Body of pancreas (tissue), 4 donors: ENCODE measurements at regions not wholly inside any gene's neighbourhood (a gene's known extent, or its start where the extent isn't known, plus 50 kb on each side); places are given as distances from the start of the nearest gene placed in this dataset.

Source experiments
- POLR2A ChIP-seq, 3 donors: fragments of 450-650 bp; IDR thresholded peaks; one replicate each; pipeline ENCODE4 v1.6.1; 2016; ENCODE audit warnings: antibody characterized with exemption in 3 of 3, mild to moderate bottlenecking in 2 of 3
- TF ChIP-seq, protein P1 (sequence below), 7 experiments: fragments of 450-650 bp in 4 of 7; fragments of 200-600 bp in 3 of 7; sonication (generic) in 3 of 7; IDR thresholded peaks; one replicate each; pipeline ENCODE4 v1.5.1; 2016 to 2019; ENCODE audit warnings: antibody characterized with exemption in 7 of 7

DNA sequence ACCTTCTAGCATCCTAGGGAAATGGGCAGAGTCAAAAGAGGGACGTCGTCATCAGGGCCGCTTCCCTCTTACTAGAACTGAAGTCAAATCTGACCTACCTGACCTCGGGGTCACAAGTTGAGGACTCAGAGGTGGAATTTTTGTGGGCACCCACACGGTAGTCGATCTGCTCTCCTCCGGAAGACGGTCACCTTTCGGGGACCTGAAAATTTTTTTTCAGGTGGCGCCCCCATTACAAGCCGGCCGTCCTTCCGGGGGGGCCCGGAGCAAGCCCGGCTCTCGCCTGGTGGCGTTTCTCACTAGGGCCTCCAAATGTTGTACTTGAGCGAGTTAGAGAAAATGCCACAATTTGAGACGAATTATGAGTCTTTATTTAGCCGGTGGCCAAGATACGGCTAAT is 157.5 kb upstream of the FRG2C start:
- TF ChIP-seq, protein P1, sequence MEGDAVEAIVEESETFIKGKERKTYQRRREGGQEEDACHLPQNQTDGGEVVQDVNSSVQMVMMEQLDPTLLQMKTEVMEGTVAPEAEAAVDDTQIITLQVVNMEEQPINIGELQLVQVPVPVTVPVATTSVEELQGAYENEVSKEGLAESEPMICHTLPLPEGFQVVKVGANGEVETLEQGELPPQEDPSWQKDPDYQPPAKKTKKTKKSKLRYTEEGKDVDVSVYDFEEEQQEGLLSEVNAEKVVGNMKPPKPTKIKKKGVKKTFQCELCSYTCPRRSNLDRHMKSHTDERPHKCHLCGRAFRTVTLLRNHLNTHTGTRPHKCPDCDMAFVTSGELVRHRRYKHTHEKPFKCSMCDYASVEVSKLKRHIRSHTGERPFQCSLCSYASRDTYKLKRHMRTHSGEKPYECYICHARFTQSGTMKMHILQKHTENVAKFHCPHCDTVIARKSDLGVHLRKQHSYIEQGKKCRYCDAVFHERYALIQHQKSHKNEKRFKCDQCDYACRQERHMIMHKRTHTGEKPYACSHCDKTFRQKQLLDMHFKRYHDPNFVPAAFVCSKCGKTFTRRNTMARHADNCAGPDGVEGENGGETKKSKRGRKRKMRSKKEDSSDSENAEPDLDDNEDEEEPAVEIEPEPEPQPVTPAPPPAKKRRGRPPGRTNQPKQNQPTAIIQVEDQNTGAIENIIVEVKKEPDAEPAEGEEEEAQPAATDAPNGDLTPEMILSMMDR (IDR thresholded peaks at IDR 0.05), result no peak
- TF ChIP-seq POLR2A (IDR thresholded peaks at IDR 0.05), result no peak
